Brain microvascular endothelial cell (primary cell): ENCODE measurements at regions not wholly inside any gene's neighbourhood (a gene's known extent, or its start where the extent isn't known, plus 50 kb on each side); places are given as distances from the start of the nearest gene placed in this dataset.

Experiments
- DNase-seq: peaks from one replicate; pipeline ENCODE4 v3.0.0-alpha.2; 2020
- H3K27ac ChIP-seq: fragments of 250-450 bp; sonication (Bioruptor Pico); 2 replicates; pipeline ENCODE4 v1.5.1; 2020; ENCODE audit warnings: mild to moderate bottlenecking, moderate library complexity
- H3K27me3 ChIP-seq: fragments of 250-450 bp; sonication (Bioruptor Pico); replicated peaks from 2 replicates; pipeline ENCODE4 v1.5.1; 2020; ENCODE audit warnings: mild to moderate bottlenecking
- H3K36me3 ChIP-seq: fragments of 250-450 bp; sonication (Bioruptor Pico); replicated peaks from 2 replicates; pipeline ENCODE4 v1.5.1; 2020; ENCODE audit warnings: mild to moderate bottlenecking
- H3K4me3 ChIP-seq: 2 replicates; pipeline ENCODE4 v1.5.1; 2011; ENCODE audit warnings: low read depth, mild to moderate bottlenecking, control low read depth, low read length, moderate library complexity
- in situ Hi-C: cut with HindIII; loops from 2 replicates; pipeline ENCODE4 v1.10.0; 2017; ENCODE audit warnings: low sequenced_read_pairs, low pct_ligation_motif_present
- TF ChIP-seq, protein P1 (sequence below): IDR thresholded peaks from 2 replicates; pipeline ENCODE4 v1.5.1; 2011; ENCODE audit warnings: low read depth, mild to moderate bottlenecking, moderate library complexity, low read length, control low read depth, inconsistent platforms; ENCODE audit errors: missing control alignments

DNA sequence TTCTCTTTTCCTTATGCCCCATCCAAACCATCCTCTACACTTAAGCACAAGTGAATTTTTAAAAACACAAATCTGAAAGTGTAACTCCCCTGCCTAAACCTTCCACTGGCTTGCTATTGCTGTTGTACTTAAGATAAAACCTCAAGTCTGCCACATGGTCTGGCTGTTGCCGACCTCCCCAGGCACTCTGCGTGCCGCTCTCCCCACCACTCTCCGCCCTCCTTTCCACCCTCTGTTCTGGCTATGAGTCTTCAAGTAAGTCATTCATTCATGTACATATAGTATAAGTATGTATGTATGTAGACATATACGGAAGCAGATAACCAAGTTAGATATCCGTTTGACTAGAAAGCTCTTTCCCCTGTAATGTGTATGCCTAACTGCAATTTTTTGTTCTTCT is 94.7 kb upstream of the ANKRD55 start:
- no peaks in the 10 kb centered on the region for H3K36me3 ChIP-seq
- H3K4me3 ChIP-seq: no peak overlapping the region

GRCh38 chr5:56326770-56327169 is 93.6 kb upstream of the ANKRD55 start:
- H3K4me3 ChIP-seq: no peak overlapping the region
- no peak overlapping the region for H3K27ac ChIP-seq
- in situ Hi-C loops: no loop called here
- no peaks in the 10 kb centered on the region for H3K27me3 ChIP-seq
- DNase-seq: no peak
- H3K36me3 ChIP-seq: no peaks in the 10 kb centered on the region
- TF ChIP-seq, protein P1, sequence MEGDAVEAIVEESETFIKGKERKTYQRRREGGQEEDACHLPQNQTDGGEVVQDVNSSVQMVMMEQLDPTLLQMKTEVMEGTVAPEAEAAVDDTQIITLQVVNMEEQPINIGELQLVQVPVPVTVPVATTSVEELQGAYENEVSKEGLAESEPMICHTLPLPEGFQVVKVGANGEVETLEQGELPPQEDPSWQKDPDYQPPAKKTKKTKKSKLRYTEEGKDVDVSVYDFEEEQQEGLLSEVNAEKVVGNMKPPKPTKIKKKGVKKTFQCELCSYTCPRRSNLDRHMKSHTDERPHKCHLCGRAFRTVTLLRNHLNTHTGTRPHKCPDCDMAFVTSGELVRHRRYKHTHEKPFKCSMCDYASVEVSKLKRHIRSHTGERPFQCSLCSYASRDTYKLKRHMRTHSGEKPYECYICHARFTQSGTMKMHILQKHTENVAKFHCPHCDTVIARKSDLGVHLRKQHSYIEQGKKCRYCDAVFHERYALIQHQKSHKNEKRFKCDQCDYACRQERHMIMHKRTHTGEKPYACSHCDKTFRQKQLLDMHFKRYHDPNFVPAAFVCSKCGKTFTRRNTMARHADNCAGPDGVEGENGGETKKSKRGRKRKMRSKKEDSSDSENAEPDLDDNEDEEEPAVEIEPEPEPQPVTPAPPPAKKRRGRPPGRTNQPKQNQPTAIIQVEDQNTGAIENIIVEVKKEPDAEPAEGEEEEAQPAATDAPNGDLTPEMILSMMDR: no peak

More for the DNA sequence above, 94.7 kb upstream of the ANKRD55 start:
- TF ChIP-seq, protein P1: no peak
- DNase-seq: no peak
- Histone ChIP-seq H3K27ac (no peak overlapping the region), H3K27me3 (no peaks in the 10 kb centered on the region)
- in situ Hi-C loops: no loop called here

- in situ Hi-C loops: no loop called here
- no peak overlapping the region for H3K4me3 ChIP-seq
- H3K36me3 ChIP-seq: no peaks in the 10 kb centered on the region
- DNase-seq: no peak
- H3K27me3 ChIP-seq: no peaks in the 10 kb centered on the region
- H3K27ac ChIP-seq: no peak overlapping the region
- TF ChIP-seq, protein P1: no peak
Observed at GRCh38 chr5:56326116-56326515, 93.0 kb upstream of the ANKRD55 start.

GRCh38 chr5:56325039-56325438 is 91.9 kb upstream of the ANKRD55 start:
- DNase-seq: no peak
- TF ChIP-seq, protein P1: no peak
- Histone ChIP-seq H3K27me3 (no peaks in the 10 kb centered on the region), H3K4me3 (no peak overlapping the region), H3K27ac (no peak overlapping the region), H3K36me3 (no peaks in the 10 kb centered on the region)
- in situ Hi-C loops: no loop called here

GRCh38 chr5:56323505-56323904 is 90.4 kb upstream of the ANKRD55 start:
- no peaks in the 10 kb centered on the region for H3K27me3 ChIP-seq
- H3K36me3 ChIP-seq: no peaks in the 10 kb centered on the region
- H3K27ac ChIP-seq: no peak overlapping the region
- TF ChIP-seq, protein P1: no peak
- in situ Hi-C loops: no loop called here
- H3K4me3 ChIP-seq: no peak overlapping the region
- peak; percentile 59 for DNase-seq

DNA sequence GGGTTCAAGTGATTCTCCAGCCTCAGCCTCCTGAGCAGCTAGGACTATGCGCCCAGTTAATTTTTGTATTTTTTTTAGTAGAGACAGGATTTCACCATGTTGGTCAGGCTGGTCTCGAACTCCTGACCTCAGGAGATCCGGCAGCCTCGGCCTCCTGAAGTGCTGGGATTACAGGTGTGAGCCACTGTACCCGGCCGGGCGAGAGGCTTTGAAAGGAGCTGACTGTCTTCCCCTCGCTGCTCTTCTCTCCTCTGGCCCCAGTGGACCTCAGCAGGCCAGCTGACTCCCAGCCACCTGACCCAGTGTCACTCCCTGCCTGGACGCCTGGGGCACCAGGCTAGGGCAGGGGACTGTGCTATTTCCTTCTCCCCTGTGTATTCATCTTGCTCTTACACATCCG is 89.5 kb upstream of the ANKRD55 start:
- Histone ChIP-seq H3K36me3 (no peaks in the 10 kb centered on the region), H3K27ac (no peak overlapping the region), H3K4me3 (no peak overlapping the region), H3K27me3 (no peaks in the 10 kb centered on the region)
- in situ Hi-C loops: no loop called here
- TF ChIP-seq, protein P1: no peak
- no peak for DNase-seq
